ENCODE measurements at regions not wholly inside any gene's neighbourhood (a gene's known extent, or its start where the extent isn't known, plus 50 kb on each side); places are given as distances from the start of the nearest gene placed in this dataset.

DNA sequence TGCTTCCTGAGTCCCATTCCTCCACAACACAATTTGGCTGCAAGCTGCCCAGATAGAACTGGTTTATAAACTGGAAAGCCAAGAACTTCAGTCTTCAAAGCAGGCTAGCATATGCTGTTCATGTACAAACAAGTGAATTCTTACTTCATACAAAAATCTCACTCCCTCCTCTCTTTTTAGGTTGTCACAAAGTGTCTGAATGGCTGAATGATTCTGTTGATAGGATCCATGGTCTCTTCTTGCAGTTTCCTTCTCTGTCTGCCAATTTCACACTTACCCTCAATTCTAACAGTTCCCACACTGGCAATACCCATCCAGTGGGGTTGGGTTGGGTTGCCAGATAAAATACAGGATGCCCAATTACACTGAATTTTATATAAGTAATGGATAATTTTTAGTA is 363.5 kb downstream of the DEPDC1B start:
- TF ChIP-seq, protein P1, sequence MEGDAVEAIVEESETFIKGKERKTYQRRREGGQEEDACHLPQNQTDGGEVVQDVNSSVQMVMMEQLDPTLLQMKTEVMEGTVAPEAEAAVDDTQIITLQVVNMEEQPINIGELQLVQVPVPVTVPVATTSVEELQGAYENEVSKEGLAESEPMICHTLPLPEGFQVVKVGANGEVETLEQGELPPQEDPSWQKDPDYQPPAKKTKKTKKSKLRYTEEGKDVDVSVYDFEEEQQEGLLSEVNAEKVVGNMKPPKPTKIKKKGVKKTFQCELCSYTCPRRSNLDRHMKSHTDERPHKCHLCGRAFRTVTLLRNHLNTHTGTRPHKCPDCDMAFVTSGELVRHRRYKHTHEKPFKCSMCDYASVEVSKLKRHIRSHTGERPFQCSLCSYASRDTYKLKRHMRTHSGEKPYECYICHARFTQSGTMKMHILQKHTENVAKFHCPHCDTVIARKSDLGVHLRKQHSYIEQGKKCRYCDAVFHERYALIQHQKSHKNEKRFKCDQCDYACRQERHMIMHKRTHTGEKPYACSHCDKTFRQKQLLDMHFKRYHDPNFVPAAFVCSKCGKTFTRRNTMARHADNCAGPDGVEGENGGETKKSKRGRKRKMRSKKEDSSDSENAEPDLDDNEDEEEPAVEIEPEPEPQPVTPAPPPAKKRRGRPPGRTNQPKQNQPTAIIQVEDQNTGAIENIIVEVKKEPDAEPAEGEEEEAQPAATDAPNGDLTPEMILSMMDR (IDR thresholded peaks at IDR 0.05 in 8 of 11, conservative IDR thresholded peaks at IDR 0.05 in 3 of 11) = no peak
- TF ChIP-seq POLR2A (IDR thresholded peaks at IDR 0.05) = no peak
- no peak for TF ChIP-seq POLR2AphosphoS5 (IDR thresholded peaks at IDR 0.05)

Measured in spleen (tissue), 7 donors.